Ascending aorta (tissue), 2 donors: ENCODE measurements at regions not wholly inside any gene's neighbourhood (a gene's known extent, or its start where the extent isn't known, plus 50 kb on each side); places are given as distances from the start of the nearest gene placed in this dataset.

Source experiments
- DNase-seq, 2 donors: peaks; one replicate each; pipeline ENCODE4 v3.0.0-alpha.2; 2019; ENCODE audit warnings: low spot score in 2 of 2
- H3K27ac ChIP-seq, 2 donors: fragments of 200-600 bp; sonication (generic); one replicate each; pipeline ENCODE4 v1.5.1; 2016 to 2017; ENCODE audit warnings: mild to moderate bottlenecking in 1 of 2
- H3K27me3 ChIP-seq: fragments of 200-600 bp; sonication (generic); one replicate; pipeline ENCODE4 v1.5.1; 2017
- H3K36me3 ChIP-seq, 2 donors: fragments of 200-600 bp; sonication (generic); one replicate each; pipeline ENCODE4 v1.5.1; 2016
- H3K4me1 ChIP-seq, 2 donors: fragments of 200-600 bp; sonication (generic); one replicate each; pipeline ENCODE4 v1.5.1; 2016 to 2017; ENCODE audit warnings: mild to moderate bottlenecking in 1 of 2
- H3K4me3 ChIP-seq, 2 donors: fragments of 200-600 bp; sonication (generic); one replicate each; pipeline ENCODE4 v1.5.1; 2016 to 2017; ENCODE audit warnings: mild to moderate bottlenecking in 1 of 2
- H3K9me3 ChIP-seq, 2 donors: fragments of 200-600 bp; sonication (generic); one replicate each; pipeline ENCODE4 v1.5.1; 2016
- CTCF ChIP-seq, 3 experiments: fragments of 200-600 bp in 2 of 3; fragments of 450-650 bp in 1 of 3; sonication (generic) in 2 of 3; IDR thresholded peaks; one replicate each; pipeline ENCODE4 v1.5.1; 2016 to 2019; ENCODE audit warnings: antibody characterized with exemption in 3 of 3, mild to moderate bottlenecking in 1 of 3, moderate library complexity in 1 of 3
- intact Hi-C: fragments of 100-400 bp; cut with DNase I; formaldehyde crosslinking; loops from one replicate; pipeline ENCODE4 v1.15.1; 2023

GRCh38 chr2:180905461-180905860, 74.9 kb upstream of the UBE2E3 start:
- intact Hi-C loops = no loop called here
- TF ChIP-seq CTCF (IDR thresholded peaks at IDR 0.05) = no peak
- Histone ChIP-seq H3K9me3 (no peaks in the 10 kb centered on the region), H3K4me1 (no peaks in the 10 kb centered on the region), H3K4me3 (no peak overlapping the region), H3K27ac (no peak overlapping the region), H3K27me3 (no peaks in the 10 kb centered on the region), H3K36me3 (no peaks in the 10 kb centered on the region)
- no peak for DNase-seq

GRCh38 chr2:180905002-180905401, 75.4 kb upstream of the UBE2E3 start:
- Histone ChIP-seq H3K9me3 (no peaks in the 10 kb centered on the region), H3K4me1 (no peaks in the 10 kb centered on the region), H3K27me3 (no peaks in the 10 kb centered on the region), H3K36me3 (no peaks in the 10 kb centered on the region), H3K27ac (no peak overlapping the region), H3K4me3 (no peak overlapping the region)
- TF ChIP-seq CTCF (IDR thresholded peaks at IDR 0.05) = no peak
- no peak for DNase-seq
- intact Hi-C loops = no loop called here

DNA sequence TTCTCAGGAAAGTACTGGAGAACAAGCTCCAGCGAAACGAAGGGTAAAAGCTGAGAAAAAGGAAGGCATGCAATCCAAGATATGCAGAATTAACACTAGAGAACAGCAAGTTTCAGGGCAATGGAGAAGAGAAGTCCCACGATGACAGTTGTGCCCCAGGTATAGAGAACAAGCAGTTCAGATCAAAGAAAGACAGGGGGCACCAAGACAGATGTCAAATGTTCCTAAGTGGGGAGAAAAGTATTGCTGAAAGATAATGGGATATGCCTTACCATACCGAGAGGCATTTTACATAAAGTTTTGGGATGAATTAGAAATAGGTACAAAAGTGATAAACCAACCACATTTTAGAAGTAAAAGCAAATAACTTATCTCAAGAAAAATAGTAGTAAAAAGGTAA, 79.1 kb upstream of the UBE2E3 start:
- H3K27me3 ChIP-seq = no peaks in the 10 kb centered on the region
- no peak overlapping the region for H3K4me3 ChIP-seq
- no peaks in the 10 kb centered on the region for H3K9me3 ChIP-seq
- intact Hi-C loops = no loop called here
- H3K27ac ChIP-seq = no peak overlapping the region
- no peaks in the 10 kb centered on the region for H3K4me1 ChIP-seq
- no peak for TF ChIP-seq CTCF (IDR thresholded peaks at IDR 0.05)
- DNase-seq = no peak
- H3K36me3 ChIP-seq = no peaks in the 10 kb centered on the region

- no peak for DNase-seq
- Histone ChIP-seq H3K27me3 (no peaks in the 10 kb centered on the region), H3K4me1 (no peaks in the 10 kb centered on the region), H3K27ac (no peak overlapping the region), H3K4me3 (no peak overlapping the region), H3K9me3 (no peaks in the 10 kb centered on the region), H3K36me3 (no peaks in the 10 kb centered on the region)
- intact Hi-C loops = no loop called here
- no peak for TF ChIP-seq CTCF (IDR thresholded peaks at IDR 0.05)
Observed at GRCh38 chr2:180893752-180894151, 86.7 kb upstream of the UBE2E3 start.

DNA sequence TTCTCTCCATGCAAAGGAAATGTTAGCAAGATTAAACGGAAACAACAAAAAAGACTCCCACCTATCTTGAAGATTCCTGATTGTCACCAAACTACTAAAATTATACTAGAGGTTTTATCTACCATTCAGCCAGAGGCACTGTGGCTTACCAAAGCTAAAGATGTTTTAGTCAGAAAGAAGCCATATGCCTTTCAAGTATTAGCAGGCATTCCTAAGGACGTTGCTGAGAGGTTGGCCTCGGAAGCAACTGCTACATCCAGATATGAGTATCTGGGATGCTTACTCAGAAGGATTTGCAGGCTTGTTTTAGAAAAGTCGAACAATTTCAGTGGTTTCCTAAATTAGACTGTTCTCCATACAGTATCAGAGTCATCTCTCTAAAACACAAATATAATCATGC, 88.3 kb upstream of the UBE2E3 start:
- Histone ChIP-seq H3K4me3 (no peak overlapping the region), H3K27ac (no peak overlapping the region), H3K4me1 (no peaks in the 10 kb centered on the region), H3K36me3 (no peaks in the 10 kb centered on the region), H3K9me3 (no peaks in the 10 kb centered on the region), H3K27me3 (no peaks in the 10 kb centered on the region)
- no peak for TF ChIP-seq CTCF (IDR thresholded peaks at IDR 0.05)
- no peak for DNase-seq
- intact Hi-C loops = no loop called here

DNA sequence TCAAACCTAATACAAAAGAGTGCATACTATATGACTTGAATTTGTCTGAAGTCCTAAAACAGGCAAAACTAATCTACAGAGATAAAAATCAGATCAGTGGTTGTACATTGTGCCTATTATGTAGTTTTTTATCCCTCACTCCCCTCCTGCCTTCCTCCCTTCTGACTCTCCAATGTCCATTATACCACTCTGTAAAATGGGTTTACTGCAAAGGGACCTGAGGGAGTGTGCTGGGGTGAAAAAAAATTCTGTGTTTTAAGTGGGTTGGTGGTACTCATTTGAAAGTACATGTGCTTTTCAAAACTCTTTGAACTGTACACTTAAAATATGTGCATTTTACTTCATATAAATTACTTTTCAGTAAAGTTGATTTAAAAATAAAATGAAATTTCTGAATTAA, 89.0 kb upstream of the UBE2E3 start:
- Histone ChIP-seq H3K27ac (no peak overlapping the region), H3K4me3 (no peak overlapping the region), H3K4me1 (no peaks in the 10 kb centered on the region), H3K27me3 (no peaks in the 10 kb centered on the region), H3K9me3 (no peaks in the 10 kb centered on the region), H3K36me3 (no peaks in the 10 kb centered on the region)
- no peak for DNase-seq
- TF ChIP-seq CTCF (IDR thresholded peaks at IDR 0.05) = no peak
- intact Hi-C loops = no loop called here
